SK-N-SH (cell line): ENCODE measurements at regions not wholly inside any gene's neighbourhood (a gene's known extent, or its start where the extent isn't known, plus 50 kb on each side); places are given as distances from the start of the nearest gene placed in this dataset.

Experiments
- FOSL2 ChIP-seq: IDR thresholded peaks from 2 replicates; pipeline ENCODE4 v1.4.0; 2012; ENCODE audit warnings: low read depth, mild to moderate bottlenecking, moderate library complexity, borderline replicate concordance
- NRF1 ChIP-seq: IDR thresholded peaks from 2 replicates; pipeline ENCODE4 v1.6.1; 2012; ENCODE audit warnings: low read depth, mild to moderate bottlenecking, low read length
- TF ChIP-seq, protein P1 (sequence below): fragments of 200-600 bp; sonication (generic); IDR thresholded peaks from 2 replicates; pipeline ENCODE4 v1.6.1; 2017; ENCODE audit warnings: antibody characterized with exemption, mild to moderate bottlenecking, moderate library complexity

DNA sequence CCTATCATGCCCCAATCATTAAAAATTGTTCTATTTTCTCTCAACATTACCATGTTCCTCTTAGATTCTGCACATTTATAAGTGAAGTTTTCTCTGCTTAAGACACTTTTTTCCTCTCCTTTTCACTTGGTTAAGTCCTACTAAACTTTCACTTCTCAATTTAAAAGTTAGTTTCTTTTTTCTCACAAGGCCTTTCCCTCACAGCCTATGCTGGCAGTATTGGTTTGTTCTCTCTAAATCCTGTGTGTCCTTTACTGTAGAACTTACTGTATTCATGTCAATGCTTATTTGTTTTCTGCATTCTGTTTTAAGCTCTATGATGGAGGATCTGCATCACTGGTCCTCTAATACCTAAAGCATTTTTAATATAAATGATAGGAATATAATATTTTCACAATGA is 2816.6 kb downstream of the PCDH9 start:
- TF ChIP-seq, protein P1, sequence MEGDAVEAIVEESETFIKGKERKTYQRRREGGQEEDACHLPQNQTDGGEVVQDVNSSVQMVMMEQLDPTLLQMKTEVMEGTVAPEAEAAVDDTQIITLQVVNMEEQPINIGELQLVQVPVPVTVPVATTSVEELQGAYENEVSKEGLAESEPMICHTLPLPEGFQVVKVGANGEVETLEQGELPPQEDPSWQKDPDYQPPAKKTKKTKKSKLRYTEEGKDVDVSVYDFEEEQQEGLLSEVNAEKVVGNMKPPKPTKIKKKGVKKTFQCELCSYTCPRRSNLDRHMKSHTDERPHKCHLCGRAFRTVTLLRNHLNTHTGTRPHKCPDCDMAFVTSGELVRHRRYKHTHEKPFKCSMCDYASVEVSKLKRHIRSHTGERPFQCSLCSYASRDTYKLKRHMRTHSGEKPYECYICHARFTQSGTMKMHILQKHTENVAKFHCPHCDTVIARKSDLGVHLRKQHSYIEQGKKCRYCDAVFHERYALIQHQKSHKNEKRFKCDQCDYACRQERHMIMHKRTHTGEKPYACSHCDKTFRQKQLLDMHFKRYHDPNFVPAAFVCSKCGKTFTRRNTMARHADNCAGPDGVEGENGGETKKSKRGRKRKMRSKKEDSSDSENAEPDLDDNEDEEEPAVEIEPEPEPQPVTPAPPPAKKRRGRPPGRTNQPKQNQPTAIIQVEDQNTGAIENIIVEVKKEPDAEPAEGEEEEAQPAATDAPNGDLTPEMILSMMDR, result no peak
- TF ChIP-seq NRF1 (no peak), FOSL2 (no peak)
